IMR-90 (cell line): ENCODE measurements at regions not wholly inside any gene's neighbourhood (a gene's known extent, or its start where the extent isn't known, plus 50 kb on each side); places are given as distances from the start of the nearest gene placed in this dataset.

Experiments used
- ATAC-seq: fragments of 200-7000 bp; cut with Tn5 transposase; 2 replicates; pipeline ENCODE4 v1.9.1; 2020; ENCODE audit warnings: low read depth, mild to moderate bottlenecking, moderate library complexity
- BruUV-seq: library from RNA; stranded (reverse); fragments of 400-500 nt; replicated peaks from 2 replicates; lab custom pipeline; 2021; lab: Mats Ljungman, UMichigan
- CTCF ChIA-PET: fragments of 300-600 bp; formaldehyde crosslinking; extraction: SDS; loops from one replicate; lab custom pipeline; 2021; ENCODE audit warnings: antibody characterized with exemption; lab: Yijun Ruan, JAX
- POLR2A ChIA-PET: fragments of 300-600 bp; sonication (Branson Sonifier 250); formaldehyde crosslinking; loops from one replicate; lab custom pipeline; 2022; ENCODE audit warnings: antibody characterized with exemption; ENCODE audit not compliant: unreplicated experiment; lab: Charles Lee
- DNase-seq: peaks from one replicate; pipeline ENCODE4 v3.0.0; 2013
- H2AFZ ChIP-seq: replicated peaks from 2 replicates; pipeline ENCODE3; 2013; ENCODE audit warnings: low read length, mild to moderate bottlenecking; ENCODE audit not compliant: poor library complexity
- H2AK5ac ChIP-seq: 2 replicates; pipeline ENCODE4 v1.6.1; 2013; ENCODE audit warnings: low read depth, low read length, inconsistent platforms
- H2AK9ac ChIP-seq: replicated peaks from 2 replicates; pipeline ENCODE3; 2013; ENCODE audit warnings: mild to moderate bottlenecking, low read depth, low read length, moderate library complexity; ENCODE audit not compliant: poor library complexity
- H2BK120ac ChIP-seq: 2 replicates; pipeline ENCODE4 v1.6.1; 2013; ENCODE audit warnings: low read depth, low read length, inconsistent platforms
- H2BK15ac ChIP-seq: 3 replicates; pipeline ENCODE4 v1.6.1; 2013; ENCODE audit warnings: low read depth, low read length, inconsistent platforms
- H2BK20ac ChIP-seq: 2 replicates; pipeline ENCODE4 v1.6.1; 2013; ENCODE audit warnings: low read depth, mild to moderate bottlenecking, inconsistent platforms, low read length, moderate library complexity
- H2BK5ac ChIP-seq: 2 replicates; pipeline ENCODE4 v1.6.1; 2013; ENCODE audit warnings: mild to moderate bottlenecking, low read depth, low read length, inconsistent platforms; ENCODE audit not compliant: poor library complexity, severe bottlenecking
- H3K14ac ChIP-seq: replicated peaks from 2 replicates; pipeline ENCODE4 v1.6.1; 2013; ENCODE audit warnings: low read depth, low read length, inconsistent platforms
- H3K18ac ChIP-seq: 2 replicates; pipeline ENCODE4 v1.6.1; 2013; ENCODE audit warnings: low read depth, low read length, control low read depth
- H3K23ac ChIP-seq: 2 replicates; pipeline ENCODE4 v1.6.1; 2013; ENCODE audit warnings: low read depth, low read length, inconsistent platforms
- H3K27ac ChIP-seq: 2 replicates; pipeline ENCODE4 v1.5.1; 2013; ENCODE audit warnings: mild to moderate bottlenecking, control low read depth, low read length; ENCODE audit not compliant: insufficient read depth
- H3K27me3 ChIP-seq: 2 replicates; pipeline ENCODE4 v1.6.1; 2013; ENCODE audit warnings: low read length; ENCODE audit not compliant: control insufficient read depth, insufficient read depth
- H3K36me3 ChIP-seq: 2 replicates; pipeline ENCODE4 v1.6.1; 2013; ENCODE audit warnings: low read length, mixed read lengths; ENCODE audit not compliant: control insufficient read depth, insufficient read depth
- H3K4ac ChIP-seq: 2 replicates; pipeline ENCODE4 v1.6.1; 2013; ENCODE audit warnings: low read depth, low read length, inconsistent platforms
- H3K4me1 ChIP-seq: 2 replicates; pipeline ENCODE4 v1.6.1; 2013; ENCODE audit warnings: low read length, mixed read lengths; ENCODE audit not compliant: control insufficient read depth, insufficient read depth
- H3K4me2 ChIP-seq: 2 replicates; pipeline ENCODE4 v1.6.1; 2013; ENCODE audit warnings: low read depth, mild to moderate bottlenecking, control low read depth, low read length, moderate library complexity
- H3K4me3 ChIP-seq: 2 replicates; pipeline ENCODE4 v1.5.1; 2013; ENCODE audit warnings: low read depth, mild to moderate bottlenecking, control low read depth, low read length, moderate library complexity; ENCODE audit not compliant: insufficient read depth
- H3K56ac ChIP-seq: 2 replicates; pipeline ENCODE4 v1.6.1; 2013; ENCODE audit warnings: low read length, inconsistent platforms; ENCODE audit not compliant: insufficient read depth; ENCODE audit errors: extremely low read depth
- H3K79me1 ChIP-seq, 2 experiments: 2 replicates each; pipeline ENCODE4 v1.6.1; 2013; ENCODE audit warnings: low read length in 2 of 2, inconsistent platforms in 1 of 2, low read depth in 1 of 2
- H3K9ac ChIP-seq: 2 replicates; pipeline ENCODE4 v1.6.1; 2013; ENCODE audit warnings: low read depth, low read length, control low read depth
- H3K9me1 ChIP-seq: 2 replicates; pipeline ENCODE4 v1.6.1; 2013; ENCODE audit warnings: low read length, inconsistent platforms; ENCODE audit not compliant: insufficient read depth
- H3K9me3 ChIP-seq: 2 replicates; pipeline ENCODE4 v1.6.1; 2013; ENCODE audit warnings: low read length; ENCODE audit not compliant: control insufficient read depth, insufficient read depth
- H4K20me1 ChIP-seq: 2 replicates; pipeline ENCODE4 v1.6.1; 2013; ENCODE audit warnings: low read length, inconsistent platforms; ENCODE audit not compliant: insufficient read depth
- H4K5ac ChIP-seq: 2 replicates; pipeline ENCODE4 v1.6.1; 2013; ENCODE audit warnings: mild to moderate bottlenecking, low read depth, low read length, control low read depth
- H4K8ac ChIP-seq, 2 experiments: 2 replicates each; pipeline ENCODE4 v1.6.1; 2013; ENCODE audit warnings: low read depth in 2 of 2, low read length in 2 of 2, control low read depth in 1 of 2, inconsistent platforms in 1 of 2
- H4K91ac ChIP-seq: 2 replicates; pipeline ENCODE4 v1.6.1; 2013; ENCODE audit warnings: low read depth, low read length, inconsistent platforms; ENCODE audit not compliant: insufficient read depth
- BHLHE40 ChIP-seq: fragments of 150-350 bp; IDR thresholded peaks from 2 replicates; pipeline ENCODE4 v1.6.1; 2016; ENCODE audit warnings: mild to moderate bottlenecking, low read depth, low read length
- CEBPB ChIP-seq: IDR thresholded peaks from 2 replicates; pipeline ENCODE4 v1.6.1; 2012; ENCODE audit warnings: low read depth, low read length, improper control_type of control experiment
- CHD1 ChIP-seq: IDR thresholded peaks from 2 replicates; pipeline ENCODE4 v1.6.1; 2012; ENCODE audit warnings: low read depth, low read length, improper control_type of control experiment
- CTCF ChIP-seq: conservative IDR thresholded peaks from 2 replicates; pipeline ENCODE4 v1.5.1; 2012; ENCODE audit warnings: mild to moderate bottlenecking, low read depth, low read length, improper control_type of control experiment
- ELK1 ChIP-seq: fragments of 150-350 bp; IDR thresholded peaks from 2 replicates; pipeline ENCODE4 v1.6.1; 2016; ENCODE audit warnings: low read depth, mild to moderate bottlenecking, low read length, moderate library complexity, borderline replicate concordance
- FOS ChIP-seq: fragments of 150-350 bp; IDR thresholded peaks from 2 replicates; pipeline ENCODE4 v1.6.1; 2016; ENCODE audit warnings: low read depth, low read length
- MAFK ChIP-seq: IDR thresholded peaks from 2 replicates; pipeline ENCODE4 v1.6.1; 2012; ENCODE audit warnings: low read depth, low read length, improper control_type of control experiment
- MAZ ChIP-seq: IDR thresholded peaks from 2 replicates; pipeline ENCODE4 v1.6.1; 2012; ENCODE audit warnings: low read depth, mild to moderate bottlenecking, low read length, improper control_type of control experiment, moderate library complexity, borderline replicate concordance
- MXI1 ChIP-seq: IDR thresholded peaks from 2 replicates; pipeline ENCODE4 v1.6.1; 2012; ENCODE audit warnings: low read depth, mild to moderate bottlenecking, low read length, moderate library complexity, borderline replicate concordance
- NFE2L2 ChIP-seq: fragments of 150-350 bp; IDR thresholded peaks from 2 replicates; pipeline ENCODE4 v1.6.1; 2016; ENCODE audit warnings: low read depth, mild to moderate bottlenecking, low read length
- POLR2A ChIP-seq: IDR thresholded peaks from 2 replicates; pipeline ENCODE4 v1.6.1; 2012; ENCODE audit warnings: mild to moderate bottlenecking, low read depth, low read length
- RAD21 ChIP-seq: IDR thresholded peaks from 2 replicates; pipeline ENCODE4 v1.6.1; 2012; ENCODE audit warnings: low read length, improper control_type of control experiment
- RCOR1 ChIP-seq: IDR thresholded peaks from 2 replicates; pipeline ENCODE4 v1.6.1; 2012; ENCODE audit warnings: mild to moderate bottlenecking, low read length, improper control_type of control experiment; ENCODE audit not compliant: insufficient replicate concordance
- RFX5 ChIP-seq: IDR thresholded peaks from 2 replicates; pipeline ENCODE4 v1.8.0; 2012; ENCODE audit warnings: low read depth, mild to moderate bottlenecking, low read length, moderate library complexity
- SMC3 ChIP-seq: fragments of 150-350 bp; IDR thresholded peaks from 2 replicates; pipeline ENCODE4 v1.6.1; 2016; ENCODE audit warnings: low read depth, mild to moderate bottlenecking, antibody characterized with exemption, low read length, moderate library complexity
- USF2 ChIP-seq: fragments of 150-350 bp; IDR thresholded peaks from 2 replicates; pipeline ENCODE4 v1.6.1; 2017; ENCODE audit warnings: mild to moderate bottlenecking, antibody characterized with exemption, low read length, low read depth
- WGBS, 2 experiments: methylation state at CpG; one replicate each; pipeline versions ENCODE4 v1.1.5 to v1.1.7; 2013; ENCODE audit warnings: missing lambda C conversion rate in 2 of 2; ENCODE audit not compliant: insufficient read length in 1 of 2; ENCODE audit errors: extremely low coverage in 2 of 2; 5-methylcytosine and 5-hydroxymethylcytosine counted together
- dilution Hi-C: fragments of 300-500 bp; cut with HindIII; formaldehyde crosslinking; loops from one replicate; pipeline ENCODE4 v1.14.3; 2018; ENCODE audit warnings: low sequenced_read_pairs; ENCODE audit not compliant: unreplicated experiment
- in situ Hi-C: fragments of 300-500 bp; cut with MboI; formaldehyde crosslinking; loops from 3 replicates; pipeline ENCODE4 v1.14.3; 2019; ENCODE audit warnings: low sequenced_read_pairs, inconsistent platforms, mixed read lengths
- intact Hi-C: fragments of 100-400 bp; cut with micrococcal nuclease; formaldehyde crosslinking; loops from 2 replicates; pipeline ENCODE4 v1.10.0; 2022

- no CpG with 5 or more reads among the region's 2 CpGs for WGBS, 2 experiments
- POLR2A ChIA-PET = no interaction called here
These were observed 442.7 kb downstream of the TENT5A start for GRCh38 chr6:81309811-81310210.

More at GRCh38 chr6:81309811-81310210, 442.7 kb downstream of the TENT5A start:
- Histone ChIP-seq H4K5ac (no peak overlapping the region), H3K36me3 (no peaks in the 10 kb centered on the region), H3K9me1 (no peaks in the 10 kb centered on the region), H2AK5ac (no peak overlapping the region), H2AK9ac (no peak overlapping the region), H4K8ac (no peak overlapping the region), H3K79me1 (no peaks in the 10 kb centered on the region), H3K56ac (no peak overlapping the region), H3K27me3 (peaks cover 2% of the 10 kb centered on the region), H3K9me3 (no peaks in the 10 kb centered on the region), H3K27ac (no peak overlapping the region), H2BK20ac (no peak overlapping the region), H3K4me3 (no peak overlapping the region), H3K9ac (no peak overlapping the region), H3K4me2 (no peak overlapping the region), H3K14ac (no peak overlapping the region), H2BK15ac (no peak overlapping the region), H2AFZ (no peak overlapping the region), H3K23ac (no peak overlapping the region), H2BK120ac (no peak overlapping the region), H3K4ac (no peak overlapping the region), H4K91ac (no peak overlapping the region), H4K20me1 (no peaks in the 10 kb centered on the region), H3K18ac (no peak overlapping the region), H3K4me1 (no peaks in the 10 kb centered on the region), H2BK5ac (no peak overlapping the region)
- in situ Hi-C loops (no loop called here), dilution Hi-C loops (no loop called here), intact Hi-C loops (no loop called here)
- DNase-seq (peak; percentile 2), ATAC-seq (no peak)
- no TSS peak for BruUV-seq
- no peak for TF ChIP-seq MAFK
- no peak for TF ChIP-seq BHLHE40
- no peak for TF ChIP-seq CHD1
- TF ChIP-seq POLR2A = no peak
- no peak for TF ChIP-seq ELK1
- TF ChIP-seq RCOR1 = no peak
- TF ChIP-seq USF2 = no peak
- TF ChIP-seq MAZ = no peak
- no peak for TF ChIP-seq SMC3
- TF ChIP-seq CEBPB = no peak
- TF ChIP-seq RAD21 = no peak
- TF ChIP-seq CTCF = no peak
- no peak for TF ChIP-seq RFX5
- TF ChIP-seq MXI1 = no peak
- TF ChIP-seq FOS = no peak
- no peak for TF ChIP-seq NFE2L2
- CTCF ChIA-PET = interaction anchor here (1.0 kb wide), 1 partner anchor 9 kb away, joined by 3 read pairs; no protein-coding TSS in a partner anchor
